SK-N-SH (cell line): ENCODE measurements at regions not wholly inside any gene's neighbourhood (a gene's known extent, or its start where the extent isn't known, plus 50 kb on each side); places are given as distances from the start of the nearest gene placed in this dataset.

Experiments
- CHD2 ChIP-seq: fragments of 150-350 bp; IDR thresholded peaks from 2 replicates; pipeline ENCODE4 v1.6.1; 2018; ENCODE audit warnings: low read length; ENCODE audit not compliant: partially characterized antibody
- CTCF ChIP-seq: fragments of 200-600 bp; sonication (generic); IDR thresholded peaks from 2 replicates; pipeline ENCODE4 v1.6.1; 2017; ENCODE audit warnings: antibody characterized with exemption, mild to moderate bottlenecking, moderate library complexity
- JUND ChIP-seq: IDR thresholded peaks from 2 replicates; pipeline ENCODE4 v1.4.0; 2012
- MAX ChIP-seq: IDR thresholded peaks from 2 replicates; pipeline ENCODE4 v1.4.0; 2012; ENCODE audit warnings: low read depth
- SIN3A ChIP-seq: IDR thresholded peaks from 2 replicates; pipeline ENCODE4 v1.6.1; 2012; ENCODE audit warnings: low read depth, mild to moderate bottlenecking, low read length, moderate library complexity, borderline replicate concordance
- SMC3 ChIP-seq: IDR thresholded peaks from 2 replicates; pipeline ENCODE4 v1.6.1; 2012; ENCODE audit warnings: low read depth, low read length, improper control_type of control experiment

GRCh38 chr16:63135069-63135468 lies 1098.8 kb upstream of the CDH8 start:
- TF ChIP-seq SMC3 (no peak), CTCF (no peak), JUND (no peak), MAX (no peak), CHD2 (no peak), SIN3A (no peak)
